Brain microvascular endothelial cell (primary cell): ENCODE measurements at regions not wholly inside any gene's neighbourhood (a gene's known extent, or its start where the extent isn't known, plus 50 kb on each side); places are given as distances from the start of the nearest gene placed in this dataset.

Experiments
- DNase-seq: peaks from one replicate; pipeline ENCODE4 v3.0.0-alpha.2; 2020
- H3K27ac ChIP-seq: fragments of 250-450 bp; sonication (Bioruptor Pico); 2 replicates; pipeline ENCODE4 v1.5.1; 2020; ENCODE audit warnings: mild to moderate bottlenecking, moderate library complexity
- H3K27me3 ChIP-seq: fragments of 250-450 bp; sonication (Bioruptor Pico); replicated peaks from 2 replicates; pipeline ENCODE4 v1.5.1; 2020; ENCODE audit warnings: mild to moderate bottlenecking
- H3K36me3 ChIP-seq: fragments of 250-450 bp; sonication (Bioruptor Pico); replicated peaks from 2 replicates; pipeline ENCODE4 v1.5.1; 2020; ENCODE audit warnings: mild to moderate bottlenecking
- H3K4me3 ChIP-seq: 2 replicates; pipeline ENCODE4 v1.5.1; 2011; ENCODE audit warnings: low read depth, mild to moderate bottlenecking, control low read depth, low read length, moderate library complexity
- CTCF ChIP-seq: IDR thresholded peaks from 2 replicates; pipeline ENCODE4 v1.5.1; 2011; ENCODE audit warnings: low read depth, mild to moderate bottlenecking, moderate library complexity, low read length, control low read depth, inconsistent platforms; ENCODE audit errors: missing control alignments
- in situ Hi-C: cut with HindIII; loops from 2 replicates; pipeline ENCODE4 v1.10.0; 2017; ENCODE audit warnings: low sequenced_read_pairs, low pct_ligation_motif_present

GRCh38 chr2:2733818-2734217 is 402.7 kb upstream of the MYT1L start:
- DNase-seq, result no peak
- Histone ChIP-seq H3K27ac (no peak overlapping the region), H3K36me3 (no peaks in the 10 kb centered on the region), H3K27me3 (no peaks in the 10 kb centered on the region), H3K4me3 (no peak overlapping the region)
- in situ Hi-C loops, result no loop called here
- TF ChIP-seq CTCF, result no peak

- DNase-seq, result no peak
- Histone ChIP-seq H3K27me3 (no peaks in the 10 kb centered on the region), H3K27ac (no peak overlapping the region), H3K4me3 (no peak overlapping the region), H3K36me3 (no peaks in the 10 kb centered on the region)
- TF ChIP-seq CTCF, result no peak
- in situ Hi-C loops, result no loop called here
Observed at GRCh38 chr2:2732331-2733119, 401.4 kb upstream of the MYT1L start.

GRCh38 chr2:2731816-2732284 is 400.8 kb upstream of the MYT1L start:
- in situ Hi-C loops, result no loop called here
- no peak overlapping the region for H3K27ac ChIP-seq
- DNase-seq, result no peak
- no peak overlapping the region for H3K4me3 ChIP-seq
- no peaks in the 10 kb centered on the region for H3K27me3 ChIP-seq
- H3K36me3 ChIP-seq, result no peaks in the 10 kb centered on the region
- TF ChIP-seq CTCF, result no peak

GRCh38 chr2:2731101-2731815 is 400.2 kb upstream of the MYT1L start:
- Histone ChIP-seq H3K27me3 (no peaks in the 10 kb centered on the region), H3K27ac (no peak overlapping the region), H3K4me3 (no peak overlapping the region), H3K36me3 (no peaks in the 10 kb centered on the region)
- no peak for DNase-seq
- TF ChIP-seq CTCF, result no peak
- in situ Hi-C loops, result no loop called here

- no peak for TF ChIP-seq CTCF
- no peak overlapping the region for H3K27ac ChIP-seq
- in situ Hi-C loops, result no loop called here
- no peak for DNase-seq
- H3K36me3 ChIP-seq, result no peaks in the 10 kb centered on the region
- no peak overlapping the region for H3K4me3 ChIP-seq
- H3K27me3 ChIP-seq, result no peaks in the 10 kb centered on the region
Observed at GRCh38 chr2:2730301-2730833, 399.3 kb upstream of the MYT1L start.
